IPS-20b (cell line): ENCODE measurements at regions not wholly inside any gene's neighbourhood (a gene's known extent, or its start where the extent isn't known, plus 50 kb on each side); places are given as distances from the start of the nearest gene placed in this dataset.

Experiments
- H3K27ac ChIP-seq: one replicate; pipeline ENCODE4 v1.5.1; 2013; ENCODE audit warnings: low read length
- H3K27me3 ChIP-seq: 2 replicates; pipeline ENCODE4 v1.6.1; 2013; ENCODE audit warnings: mild to moderate bottlenecking, low read length, inconsistent platforms; ENCODE audit not compliant: insufficient read depth
- H3K36me3 ChIP-seq: 2 replicates; pipeline ENCODE4 v1.6.1; 2013; ENCODE audit warnings: low read depth, mild to moderate bottlenecking, inconsistent platforms, low read length, moderate library complexity; ENCODE audit not compliant: insufficient read depth
- H3K4me1 ChIP-seq: 2 replicates; pipeline ENCODE4 v1.6.1; 2013; ENCODE audit warnings: mild to moderate bottlenecking, control low read depth, inconsistent platforms, low read length, moderate library complexity; ENCODE audit not compliant: insufficient read depth
- H3K4me3 ChIP-seq: 2 replicates; pipeline ENCODE4 v1.5.1; 2013; ENCODE audit warnings: mild to moderate bottlenecking, low read length, inconsistent platforms
- H3K9ac ChIP-seq: 2 replicates; pipeline ENCODE4 v1.6.1; 2013; ENCODE audit warnings: low read depth, mild to moderate bottlenecking, inconsistent platforms, low read length, moderate library complexity
- H3K9me3 ChIP-seq: 2 replicates; pipeline ENCODE4 v1.6.1; 2013; ENCODE audit warnings: mild to moderate bottlenecking, low read depth, low read length, inconsistent platforms; ENCODE audit not compliant: insufficient read depth

GRCh38 chr16:75780669-75781068, 54.4 kb upstream of the CPHXL start:
- Histone ChIP-seq H3K9me3 (no peaks in the 10 kb centered on the region), H3K27me3 (peaks cover 3% of the 10 kb centered on the region; the same call in 1 of the 2 replicates)

DNA sequence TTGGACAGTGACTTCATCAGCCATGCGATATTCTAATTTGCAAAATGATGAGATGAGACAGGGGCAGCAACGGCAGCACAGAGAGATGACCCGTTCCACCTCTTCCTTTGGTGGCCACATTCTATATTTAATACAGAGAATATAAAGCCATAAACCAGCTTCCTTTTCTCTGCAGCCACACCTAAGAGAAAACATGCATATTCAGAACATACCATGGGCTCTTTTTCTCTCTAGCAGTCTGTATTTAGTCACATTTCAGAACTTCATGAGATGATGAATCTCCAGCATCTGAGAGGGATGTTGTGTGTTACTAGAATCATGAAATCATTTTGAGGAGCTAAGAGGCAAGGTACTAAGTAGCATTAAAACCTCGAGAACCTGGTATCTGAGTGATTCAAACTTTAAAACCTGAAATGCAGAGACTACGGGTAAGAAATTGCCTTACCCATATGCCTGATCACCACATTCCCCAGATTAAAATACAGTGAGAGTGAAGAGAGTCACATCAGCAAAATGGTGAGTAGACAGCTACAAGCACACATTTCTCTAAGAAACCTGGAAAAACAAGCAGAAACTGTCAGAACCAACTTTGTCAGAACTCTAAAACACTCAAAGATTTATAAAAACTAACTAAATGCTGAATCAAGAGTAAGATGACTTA, 55.5 kb upstream of the CPHXL start:
- Histone ChIP-seq H3K27ac (no peak overlapping the region), H3K27me3 (peaks cover 3% of the 10 kb centered on the region; the same call in 1 of the 2 replicates), H3K36me3 (no peaks in the 10 kb centered on the region), H3K9me3 (no peaks in the 10 kb centered on the region), H3K4me1 (no peaks in the 10 kb centered on the region), H3K4me3 (no peak overlapping the region), H3K9ac (no peak overlapping the region)

More at GRCh38 chr16:75780669-75781068, 54.4 kb upstream of the CPHXL start:
- no peak overlapping the region for H3K4me3 ChIP-seq
- no peak overlapping the region for H3K9ac ChIP-seq
- no peak overlapping the region for H3K27ac ChIP-seq
- no peaks in the 10 kb centered on the region for H3K4me1 ChIP-seq
- H3K36me3 ChIP-seq = no peaks in the 10 kb centered on the region

DNA sequence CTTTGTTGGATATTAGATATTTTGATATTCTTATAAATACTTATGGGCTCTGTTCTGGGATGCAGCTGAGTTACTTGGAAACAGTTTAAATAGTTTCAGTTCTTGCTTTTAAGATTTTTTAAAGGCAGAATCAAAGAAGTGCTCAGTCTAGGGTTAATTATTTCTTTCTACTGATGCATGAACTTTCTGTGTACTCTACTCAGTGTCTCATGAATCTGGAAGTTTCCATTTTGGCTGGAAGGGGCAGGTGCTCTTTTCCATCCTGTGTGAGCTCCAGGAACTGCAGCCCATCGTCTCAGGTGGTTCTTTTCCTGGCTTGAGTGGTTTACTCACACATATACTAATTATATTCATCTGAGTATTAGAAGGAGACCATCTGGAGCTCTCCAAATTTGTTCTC, 61.1 kb upstream of the CPHXL start:
- H3K27ac ChIP-seq = no peak overlapping the region
- no peaks in the 10 kb centered on the region for H3K4me1 ChIP-seq
- H3K9me3 ChIP-seq = no peaks in the 10 kb centered on the region
- no peaks in the 10 kb centered on the region for H3K27me3 ChIP-seq
- no peaks in the 10 kb centered on the region for H3K36me3 ChIP-seq
- no peak overlapping the region for H3K9ac ChIP-seq
- no peak overlapping the region for H3K4me3 ChIP-seq

GRCh38 chr16:75789237-75789636, 62.9 kb upstream of the CPHXL start:
- H3K36me3 ChIP-seq = no peaks in the 10 kb centered on the region
- no peaks in the 10 kb centered on the region for H3K9me3 ChIP-seq
- H3K4me1 ChIP-seq = no peaks in the 10 kb centered on the region
- no peak overlapping the region for H3K9ac ChIP-seq
- no peaks in the 10 kb centered on the region for H3K27me3 ChIP-seq
- H3K4me3 ChIP-seq = no peak overlapping the region
- no peak overlapping the region for H3K27ac ChIP-seq

DNA sequence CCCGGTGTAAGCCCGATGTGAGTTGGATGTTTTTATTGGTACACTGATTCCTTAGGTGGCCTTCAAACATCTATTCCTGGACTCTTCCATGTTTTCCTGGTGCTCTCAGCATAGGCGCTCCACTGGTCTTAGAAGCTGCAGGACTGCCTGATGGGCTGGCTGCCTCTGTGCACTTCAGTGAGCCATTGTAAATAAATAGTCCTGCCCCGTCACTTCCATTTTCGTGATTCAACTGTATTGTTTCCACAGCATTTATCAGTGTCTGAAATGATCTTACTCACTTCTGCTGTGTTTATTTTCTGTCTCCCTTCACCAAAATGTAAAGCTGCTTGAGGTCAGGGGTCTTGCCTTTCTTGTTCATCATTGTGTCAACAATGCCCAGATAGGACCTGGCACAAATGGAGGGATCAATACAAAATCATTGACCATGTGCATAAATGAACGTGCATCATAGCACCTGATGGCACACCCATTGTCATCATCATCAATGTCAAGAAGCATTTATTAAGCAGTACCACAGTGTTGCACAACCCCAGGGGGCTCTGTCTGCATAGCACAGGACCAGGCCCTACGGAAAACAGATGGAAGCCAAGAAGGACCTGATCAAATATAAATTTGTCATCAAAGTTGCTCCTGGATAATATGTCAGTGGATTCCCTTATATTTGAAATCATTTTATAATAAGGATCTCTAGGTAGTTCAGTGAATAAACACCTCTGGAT, 66.6 kb upstream of the CPHXL start:
- Histone ChIP-seq H3K9me3 (no peaks in the 10 kb centered on the region), H3K9ac (no peak overlapping the region), H3K27ac (no peak overlapping the region), H3K4me1 (no peaks in the 10 kb centered on the region), H3K27me3 (no peaks in the 10 kb centered on the region), H3K4me3 (no peak overlapping the region), H3K36me3 (no peaks in the 10 kb centered on the region)

DNA sequence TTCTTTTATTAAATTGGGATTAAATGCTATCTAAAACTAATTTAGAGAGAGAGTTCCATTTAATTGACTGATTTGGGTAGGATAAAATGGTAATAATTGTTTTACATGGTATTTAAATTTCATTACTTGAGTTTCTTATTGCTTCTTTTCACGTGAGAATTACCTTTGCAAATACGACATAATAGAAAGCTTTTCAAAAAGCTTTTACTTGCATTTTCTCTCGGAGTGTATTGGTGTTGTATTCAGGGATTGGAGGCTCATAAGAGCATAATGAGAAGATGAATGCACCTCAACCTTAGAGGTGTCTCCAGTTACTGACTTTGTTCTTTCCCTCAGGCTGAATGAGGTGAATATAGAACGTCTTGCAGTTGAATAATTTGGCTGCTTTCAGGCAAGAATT, 67.4 kb upstream of the CPHXL start:
- no peak overlapping the region for H3K9ac ChIP-seq
- H3K27ac ChIP-seq = no peak overlapping the region
- H3K4me3 ChIP-seq = no peak overlapping the region
- no peaks in the 10 kb centered on the region for H3K4me1 ChIP-seq
- no peaks in the 10 kb centered on the region for H3K36me3 ChIP-seq
- H3K27me3 ChIP-seq = no peaks in the 10 kb centered on the region
- no peaks in the 10 kb centered on the region for H3K9me3 ChIP-seq

DNA sequence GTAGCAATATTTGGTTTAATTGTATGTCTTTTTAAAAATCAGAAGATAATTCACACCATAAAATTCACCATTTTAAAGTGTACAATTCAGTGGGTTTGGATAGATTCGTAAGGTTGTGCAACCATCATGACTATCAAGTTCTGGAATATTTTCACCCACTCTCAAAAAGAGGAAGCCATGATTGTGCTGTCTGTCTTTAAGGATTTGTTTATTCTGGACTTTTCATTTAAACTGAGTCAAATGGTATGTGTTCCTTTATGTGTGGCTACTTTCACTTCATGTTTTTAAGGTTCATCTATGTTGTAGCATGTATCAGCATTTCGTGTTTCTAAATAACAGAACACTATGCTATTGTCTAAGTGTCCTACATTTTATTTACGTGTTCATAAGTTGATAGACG, 68.1 kb upstream of the CPHXL start:
- Histone ChIP-seq H3K36me3 (no peaks in the 10 kb centered on the region), H3K9ac (no peak overlapping the region), H3K27me3 (no peaks in the 10 kb centered on the region), H3K9me3 (no peaks in the 10 kb centered on the region), H3K4me3 (no peak overlapping the region), H3K27ac (no peak overlapping the region), H3K4me1 (no peaks in the 10 kb centered on the region)

DNA sequence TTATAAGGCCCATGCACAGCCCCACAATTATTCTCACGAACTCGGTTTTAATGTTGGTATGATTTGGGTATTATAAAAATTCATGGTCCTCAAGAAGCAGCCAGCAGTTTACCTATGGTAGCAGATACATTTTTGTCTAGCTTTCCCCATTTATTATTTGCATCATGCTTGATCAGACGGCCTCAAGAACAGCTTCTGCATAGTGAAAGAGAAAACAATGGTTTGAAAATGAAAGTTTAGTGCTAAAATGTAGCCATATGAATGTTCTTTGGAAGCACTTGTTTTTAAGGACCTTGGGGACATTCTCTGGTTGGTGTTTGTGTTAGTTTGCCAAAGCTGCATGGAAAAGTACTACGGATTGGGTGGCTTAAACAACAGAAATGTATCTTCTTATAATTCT, 72.4 kb upstream of the CPHXL start:
- Histone ChIP-seq H3K36me3 (no peaks in the 10 kb centered on the region), H3K27me3 (no peaks in the 10 kb centered on the region), H3K4me1 (no peaks in the 10 kb centered on the region), H3K27ac (no peak overlapping the region), H3K4me3 (no peak overlapping the region), H3K9me3 (no peaks in the 10 kb centered on the region), H3K9ac (no peak overlapping the region)

- Histone ChIP-seq H3K9ac (no peak overlapping the region), H3K27me3 (0 out of 2 replicates have a peak, but pooled peaks cover 5% of the 10 kb centered on the region), H3K9me3 (no peaks in the 10 kb centered on the region), H3K36me3 (no peaks in the 10 kb centered on the region), H3K4me1 (no peaks in the 10 kb centered on the region), H3K27ac (no peak overlapping the region), H3K4me3 (no peak overlapping the region)
Observed at GRCh38 chr16:75801307-75801706, 75.0 kb upstream of the CPHXL start.

GRCh38 chr16:75803753-75804152, 77.5 kb upstream of the CPHXL start:
- Histone ChIP-seq H3K9me3 (no peaks in the 10 kb centered on the region), H3K27me3 (0 out of 2 replicates have a peak, but pooled peaks cover 5% of the 10 kb centered on the region), H3K36me3 (no peaks in the 10 kb centered on the region), H3K4me1 (no peaks in the 10 kb centered on the region), H3K4me3 (no peak overlapping the region), H3K27ac (no peak overlapping the region), H3K9ac (no peak overlapping the region)

DNA sequence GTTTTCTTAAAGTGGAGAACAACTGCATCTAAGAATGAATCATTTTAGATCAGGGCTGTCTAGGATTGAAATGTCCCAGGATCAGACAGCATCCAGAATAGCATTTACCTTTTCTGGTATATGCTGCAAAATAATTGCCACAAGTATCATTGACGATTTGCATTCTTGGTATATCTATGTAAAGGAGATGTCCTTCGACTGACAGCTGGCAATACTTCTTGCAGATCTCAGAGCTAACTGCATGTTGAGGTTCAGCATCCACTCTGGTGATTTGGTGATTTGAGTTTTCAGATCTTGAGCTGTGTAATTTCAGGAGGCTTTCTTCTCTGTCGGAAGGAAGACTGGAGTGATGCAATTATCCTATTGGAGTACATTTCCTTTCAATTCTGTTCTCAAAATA, 78.1 kb upstream of the CPHXL start:
- no peak overlapping the region for H3K9ac ChIP-seq
- no peaks in the 10 kb centered on the region for H3K4me1 ChIP-seq
- 0 out of 2 replicates have a peak, but pooled peaks cover 5% of the 10 kb centered on the region for H3K27me3 ChIP-seq
- no peaks in the 10 kb centered on the region for H3K36me3 ChIP-seq
- no peak overlapping the region for H3K4me3 ChIP-seq
- no peak overlapping the region for H3K27ac ChIP-seq
- H3K9me3 ChIP-seq = no peaks in the 10 kb centered on the region

DNA sequence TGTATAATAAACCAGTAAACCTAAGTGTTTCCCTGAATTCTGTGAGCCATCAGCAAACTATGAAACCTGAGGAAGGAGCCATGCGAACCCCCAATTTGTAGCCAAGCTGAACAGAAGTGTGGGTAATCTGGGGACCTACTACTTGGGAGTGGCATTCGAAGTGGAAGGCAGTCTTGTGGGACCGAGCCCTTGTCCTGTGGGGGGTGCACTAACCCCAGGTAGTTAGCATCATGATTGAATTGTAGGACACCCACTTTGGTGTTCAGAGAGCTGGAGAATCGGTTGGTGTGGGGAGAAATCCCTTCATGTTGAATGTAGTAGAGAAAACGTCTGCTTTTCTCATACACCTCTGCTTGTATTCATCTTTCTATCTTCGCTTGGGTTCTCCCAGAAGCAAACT, 79.7 kb upstream of the CPHXL start:
- Histone ChIP-seq H3K9ac (no peak overlapping the region), H3K36me3 (no peaks in the 10 kb centered on the region), H3K4me1 (no peaks in the 10 kb centered on the region), H3K4me3 (no peak overlapping the region), H3K27me3 (0 out of 2 replicates have a peak, but pooled peaks cover 8% of the 10 kb centered on the region), H3K9me3 (no peaks in the 10 kb centered on the region), H3K27ac (no peak overlapping the region)
